GM19324 (cell line): ENCODE measurements at regions not wholly inside any gene's neighbourhood (a gene's known extent, or its start where the extent isn't known, plus 50 kb on each side); places are given as distances from the start of the nearest gene placed in this dataset.

ENCODE experiments used
- ATAC-seq: cut with Tn5 transposase; IDR thresholded peaks from one replicate; pipeline ENCODE4 v1.9.1; 2021; ENCODE audit warnings: mild to moderate bottlenecking, moderate library complexity; ENCODE audit not compliant: unreplicated experiment, low FRiP score

DNA sequence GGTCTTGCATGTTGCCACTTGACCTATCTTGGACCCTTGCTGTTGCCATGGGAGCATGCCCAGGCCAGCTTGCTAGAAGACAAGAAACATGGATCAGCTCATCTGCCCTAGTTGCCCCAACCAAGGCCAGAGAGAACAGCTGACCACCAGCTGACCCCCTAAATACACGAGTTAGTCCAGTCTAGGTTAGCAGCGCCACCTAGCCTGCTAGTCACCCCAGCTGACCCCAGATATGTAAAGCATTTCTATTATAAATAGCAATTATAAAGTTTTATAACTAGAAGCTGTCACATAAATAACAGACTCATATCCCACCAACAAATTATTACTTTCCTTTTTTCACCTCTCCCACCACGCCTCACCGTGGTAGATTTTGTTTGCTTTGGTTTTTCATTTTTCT lies 387.8 kb downstream of the RASEF start:
- ATAC-seq = no peak

DNA sequence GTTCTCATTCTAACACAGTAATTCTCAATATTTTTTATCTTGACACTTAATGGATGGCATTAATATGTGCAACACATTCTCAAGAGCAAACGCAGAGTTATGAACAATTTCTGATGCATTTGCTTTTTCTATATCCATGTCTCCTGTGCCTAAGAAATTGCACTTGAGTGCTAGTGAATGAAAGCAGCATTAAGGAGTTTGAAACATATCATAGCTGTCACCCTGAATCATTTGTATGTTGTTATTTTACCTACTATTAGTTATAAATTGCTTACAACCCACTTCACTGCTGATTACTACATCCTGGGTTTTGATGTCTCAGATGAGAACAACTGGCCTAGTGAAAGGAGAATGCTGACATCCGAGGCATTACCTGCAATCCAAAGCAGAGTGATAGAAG lies 387.3 kb downstream of the RASEF start:
- ATAC-seq = no peak

DNA sequence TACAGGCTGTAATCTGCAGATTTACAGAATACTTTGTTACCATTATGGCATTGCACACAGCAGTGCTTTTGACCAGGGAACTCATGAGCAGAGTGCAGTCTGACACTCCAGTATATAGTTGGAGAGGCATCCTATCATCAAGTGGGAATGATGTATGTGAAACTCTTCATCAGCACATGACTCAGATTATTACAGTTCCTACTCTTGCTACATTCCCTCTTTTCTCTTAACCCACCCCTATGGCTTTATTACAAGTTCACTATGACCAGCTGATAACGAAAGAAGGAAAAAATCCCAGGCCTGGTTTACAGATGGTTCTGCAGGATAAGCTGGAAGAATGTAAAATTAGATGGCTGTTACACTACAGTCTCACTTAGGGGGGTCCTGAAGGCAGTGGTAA lies 385.9 kb downstream of the RASEF start:
- no peak for ATAC-seq

DNA sequence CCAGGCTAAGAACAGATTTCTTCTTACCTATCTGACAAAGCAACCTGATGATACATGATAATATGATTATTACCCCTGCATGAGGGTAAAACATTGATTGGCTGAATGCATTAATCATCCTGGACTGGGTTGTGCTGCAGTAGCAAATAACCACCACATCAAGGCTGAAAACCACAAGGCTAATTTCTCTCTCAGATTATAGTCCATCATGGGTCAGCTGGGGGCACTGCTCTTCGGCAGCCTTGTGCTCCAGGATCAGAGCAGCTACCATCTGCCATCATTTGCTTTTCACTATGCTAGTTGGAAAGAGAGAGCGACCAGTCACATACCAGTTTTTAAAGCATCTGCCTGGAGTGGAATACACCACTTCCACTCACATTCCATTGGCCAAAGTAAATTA lies 383.5 kb downstream of the RASEF start:
- no peak for ATAC-seq

DNA sequence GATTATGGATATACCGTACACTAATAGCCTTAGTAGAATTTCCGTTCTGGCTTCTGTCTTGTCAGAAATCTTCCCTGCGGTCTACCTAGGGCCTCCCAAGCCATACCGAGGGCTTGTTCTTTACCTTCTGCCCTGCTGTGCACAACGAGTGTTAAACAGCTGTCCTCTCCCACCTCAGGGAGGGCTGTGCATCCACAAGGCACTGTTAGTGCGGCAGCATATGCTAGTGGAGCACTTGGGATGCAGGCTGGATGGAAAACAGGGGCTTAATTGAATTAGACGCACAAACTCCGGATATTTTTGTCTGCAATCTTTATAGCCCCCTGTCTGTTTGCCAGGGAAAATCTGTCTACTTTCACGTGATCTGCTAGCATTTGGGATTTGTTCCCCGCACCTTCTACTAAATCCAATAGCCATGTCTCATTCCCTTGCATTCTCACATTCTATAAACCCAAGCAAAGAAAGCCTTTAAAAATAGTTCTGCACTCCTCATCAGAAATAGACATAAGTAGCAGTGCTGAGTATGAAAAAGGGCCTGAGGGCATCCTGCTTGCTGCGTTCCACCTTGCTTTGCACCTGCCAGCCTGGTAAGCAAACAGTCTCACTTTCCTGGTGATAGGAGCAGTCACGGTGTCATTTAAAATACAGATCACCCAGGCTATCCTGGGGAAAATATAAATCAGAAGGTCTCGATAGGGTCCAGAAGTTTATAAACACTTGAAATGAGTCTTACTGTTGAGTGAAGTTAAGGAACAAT lies 382.6 kb downstream of the RASEF start:
- no peak for ATAC-seq

DNA sequence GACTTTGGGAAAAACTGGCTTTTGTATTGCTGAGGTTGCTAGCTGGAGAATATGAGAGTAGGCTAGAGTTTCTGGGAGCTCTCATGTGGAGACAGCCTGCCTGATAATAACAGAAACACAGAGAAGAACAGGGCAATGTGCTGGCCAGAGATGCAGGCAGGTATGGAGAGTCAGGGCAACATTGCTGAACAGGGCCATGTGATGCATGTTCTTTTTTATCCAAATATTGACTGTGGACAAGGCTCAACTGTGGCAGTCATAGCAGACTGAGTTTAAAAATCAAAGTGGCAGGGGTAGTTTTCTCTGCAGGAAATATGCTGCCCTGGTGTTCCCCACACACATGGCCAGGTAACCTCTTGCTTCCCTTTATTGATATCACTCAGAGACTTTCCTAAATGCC lies 381.1 kb downstream of the RASEF start:
- ATAC-seq = no peak

DNA sequence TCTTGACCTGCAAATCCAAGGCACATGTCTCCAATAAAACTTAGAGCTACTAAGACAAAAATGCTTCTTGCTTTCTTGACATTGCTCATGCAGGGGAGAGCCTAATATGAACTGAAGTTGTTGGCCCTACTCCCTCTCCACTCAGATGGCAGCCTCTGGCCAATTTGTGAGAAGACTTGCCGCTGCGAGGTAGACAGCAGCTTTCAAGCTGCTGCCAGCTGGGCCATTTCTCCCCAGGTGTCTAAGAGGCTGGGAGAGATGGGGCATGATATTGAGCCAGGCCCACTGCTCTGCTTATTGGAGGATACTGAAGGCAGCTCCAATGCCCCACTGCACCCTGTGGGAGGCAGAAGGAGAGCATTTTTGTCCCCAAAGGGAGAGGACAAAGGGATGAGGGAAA lies 380.5 kb downstream of the RASEF start:
- ATAC-seq = no peak

DNA sequence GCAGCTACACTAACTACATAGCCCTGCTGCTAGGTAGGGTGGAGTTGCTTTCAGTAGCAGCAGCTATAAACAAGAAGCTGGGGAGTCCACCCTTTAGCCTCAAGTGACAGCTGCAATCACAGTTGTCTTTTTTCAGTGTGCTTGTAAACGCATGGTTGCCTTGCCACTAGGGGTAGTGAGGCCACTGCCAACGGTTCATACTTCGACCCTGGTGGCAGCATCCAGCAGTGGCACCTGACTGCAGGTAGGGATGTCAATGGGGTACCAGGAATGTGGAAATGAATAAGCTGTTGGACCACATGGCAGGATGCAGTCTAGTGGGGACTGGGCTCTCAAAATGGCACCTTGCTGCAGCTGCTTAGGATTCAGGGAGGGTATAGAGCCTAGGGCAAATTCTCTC lies 367.2 kb downstream of the RASEF start:
- ATAC-seq = no peak

DNA sequence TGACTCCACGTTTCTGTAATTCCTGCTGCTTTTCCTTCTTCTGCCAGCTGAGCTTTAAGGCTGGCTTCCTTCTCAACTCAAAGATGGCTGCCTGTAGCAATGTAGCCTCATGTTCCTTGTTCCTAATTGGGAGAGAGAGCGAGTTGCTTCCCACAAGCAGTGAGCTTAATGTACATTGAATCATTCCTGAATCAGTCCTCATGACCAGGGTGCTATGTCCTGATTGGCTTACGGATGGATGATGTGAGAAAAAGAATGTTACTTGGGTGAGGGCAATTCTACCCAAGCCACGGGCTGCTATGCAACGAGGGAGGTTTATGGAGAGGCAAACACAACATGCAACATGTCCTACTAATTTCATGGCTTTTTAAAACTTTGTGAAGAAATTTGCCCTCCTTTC lies 356.2 kb downstream of the RASEF start:
- ATAC-seq = no peak

DNA sequence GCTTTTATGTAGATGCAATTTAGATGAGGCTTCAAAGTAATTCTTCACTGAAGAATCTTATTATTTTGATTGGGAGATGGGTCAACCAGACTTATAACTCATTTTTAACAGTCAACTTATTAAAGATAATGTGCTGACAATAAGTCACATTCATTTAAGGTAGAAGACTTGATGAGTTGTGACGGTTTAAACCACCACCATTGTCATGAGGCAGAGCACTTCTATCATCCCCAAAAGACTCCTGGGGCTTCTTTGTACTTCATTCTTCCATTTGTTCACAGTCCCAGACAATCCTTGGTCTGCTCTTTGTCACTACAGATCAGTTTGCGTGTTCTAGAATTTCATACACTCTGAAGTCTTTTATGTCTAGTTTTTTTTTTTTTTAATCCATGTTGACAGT lies 346.1 kb downstream of the RASEF start:
- ATAC-seq = no peak

DNA sequence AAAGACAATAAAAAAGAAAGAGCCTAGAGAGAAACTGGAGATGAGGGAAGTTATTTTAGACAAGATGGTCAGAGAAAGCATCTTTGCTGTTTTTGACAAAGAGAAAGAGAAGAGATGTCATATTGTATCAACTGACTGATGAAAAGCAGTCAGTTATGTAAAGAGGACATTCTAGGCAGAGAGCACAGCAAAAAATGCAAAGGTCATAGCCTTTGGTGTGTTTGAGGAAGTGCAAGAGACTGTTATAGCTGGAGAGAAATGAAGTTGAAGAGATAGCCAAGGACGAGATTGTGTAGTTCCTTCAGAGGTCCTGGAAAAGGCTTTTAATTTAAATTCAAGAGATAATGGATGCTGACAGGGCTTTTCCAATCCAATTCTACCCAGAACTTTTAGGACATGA lies 342.4 kb downstream of the RASEF start:
- no peak for ATAC-seq

DNA sequence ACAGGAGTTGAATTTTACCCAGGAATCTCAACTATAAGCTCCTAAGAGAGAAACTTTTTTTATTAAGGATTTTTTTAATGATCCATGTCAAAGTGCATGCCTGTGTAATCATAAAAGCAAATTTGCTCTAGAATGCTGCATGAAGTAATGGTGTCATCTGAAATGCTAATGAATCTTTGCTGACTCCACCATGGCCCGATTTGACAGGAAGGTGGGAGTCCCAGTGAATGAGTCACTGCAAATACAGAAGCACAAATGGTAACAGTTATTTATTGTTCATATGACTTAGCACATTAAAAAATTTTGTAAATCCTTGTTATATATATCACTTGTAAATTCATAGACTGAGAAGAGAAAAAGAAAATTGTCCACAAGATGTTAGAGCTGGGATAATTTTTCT lies 341.3 kb downstream of the RASEF start:
- ATAC-seq = no peak

DNA sequence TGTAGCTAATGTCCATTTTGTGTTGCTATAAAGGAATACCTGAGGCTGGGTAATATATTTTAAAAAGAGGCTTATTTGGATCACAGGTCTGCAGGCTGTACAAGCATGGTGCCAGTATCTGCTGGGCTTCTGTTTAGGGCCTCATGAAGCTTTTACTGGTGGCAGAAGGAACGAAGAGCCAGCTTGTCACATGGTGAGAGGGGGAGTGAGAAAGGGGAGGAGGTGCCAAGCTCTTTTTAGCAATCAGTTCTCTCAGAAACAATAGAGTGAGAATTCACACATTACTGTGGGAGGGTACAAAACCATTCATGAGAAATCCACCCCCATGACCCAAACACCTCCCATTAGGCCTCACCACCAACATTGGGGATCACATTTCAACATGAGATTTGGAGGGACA lies 340.9 kb downstream of the RASEF start:
- ATAC-seq = no peak

DNA sequence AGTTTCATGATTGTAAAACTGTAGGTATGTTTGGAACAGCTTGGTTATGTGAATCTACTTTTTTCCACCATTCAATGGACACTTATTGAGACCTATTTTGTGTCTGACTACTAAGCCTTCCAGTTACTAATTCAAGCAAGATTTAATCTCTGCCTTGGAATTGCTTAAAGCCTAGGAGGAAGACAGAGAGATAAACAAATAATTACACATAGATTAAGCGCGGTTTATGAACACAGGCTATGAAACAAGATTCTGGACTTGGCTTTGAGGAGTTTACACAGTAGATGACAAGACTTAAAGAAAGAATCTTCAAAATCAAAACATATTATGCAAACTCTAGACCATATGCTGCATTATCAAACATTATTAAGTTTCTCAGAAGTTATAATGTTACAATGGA lies 340.4 kb downstream of the RASEF start:
- no peak for ATAC-seq

DNA sequence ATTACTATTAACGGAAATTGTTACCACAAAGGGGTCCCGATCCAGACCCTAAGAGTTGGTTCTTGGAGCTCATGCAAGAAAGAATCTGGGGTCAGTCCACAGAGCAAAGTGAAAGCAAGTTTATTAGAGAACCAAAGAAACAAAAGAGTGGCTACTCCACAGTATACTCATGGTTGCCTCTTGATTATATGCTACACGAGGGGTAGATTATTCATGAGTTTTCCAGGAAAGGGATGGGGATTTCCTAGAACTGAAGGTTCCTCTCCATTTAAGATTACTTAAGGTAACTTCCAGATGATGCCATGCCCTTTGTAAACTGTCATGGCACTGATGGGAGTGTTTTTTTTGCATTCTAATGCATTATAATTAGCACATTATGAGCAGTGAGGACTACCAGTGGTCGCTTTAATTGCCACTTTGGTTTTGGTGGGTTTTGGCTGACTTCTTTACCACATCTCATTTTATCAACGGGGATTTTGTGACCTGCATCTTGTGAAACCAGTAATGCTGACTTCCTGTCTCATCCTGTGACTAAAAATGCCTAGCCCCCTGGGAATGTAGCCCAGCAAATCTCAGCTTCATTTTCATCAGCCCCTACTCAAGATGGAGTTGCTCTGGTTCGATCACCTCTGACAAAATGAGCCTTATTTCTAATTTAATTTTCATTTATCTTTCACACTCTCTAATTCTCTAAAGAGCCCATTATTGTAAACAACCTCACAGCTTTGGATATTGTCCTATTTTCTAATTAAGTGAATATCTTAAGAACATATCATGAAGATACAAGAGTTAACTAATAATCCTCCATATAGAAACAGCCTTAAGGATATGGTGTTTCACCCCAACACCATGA lies 336.3 kb downstream of the RASEF start:
- ATAC-seq = no peak

DNA sequence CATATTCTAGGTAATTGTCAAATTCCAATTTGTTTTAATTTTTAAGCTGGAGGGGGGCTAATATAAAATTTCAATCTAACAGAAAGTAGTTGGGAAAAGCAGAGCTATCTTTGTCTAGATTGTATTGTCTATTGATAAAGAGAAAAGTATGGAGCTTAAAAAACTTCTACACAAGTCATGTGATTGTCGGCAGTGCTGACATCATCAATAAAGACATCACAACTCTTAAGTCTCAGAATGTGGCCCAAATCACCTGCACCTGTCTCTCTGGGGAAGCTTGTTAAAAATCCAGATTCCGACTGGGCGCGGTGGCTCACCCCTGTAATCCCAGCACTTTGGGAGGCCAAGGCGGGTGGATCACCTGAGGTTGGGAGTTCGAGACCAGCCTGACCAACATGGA lies 333.8 kb downstream of the RASEF start:
- no peak for ATAC-seq

DNA sequence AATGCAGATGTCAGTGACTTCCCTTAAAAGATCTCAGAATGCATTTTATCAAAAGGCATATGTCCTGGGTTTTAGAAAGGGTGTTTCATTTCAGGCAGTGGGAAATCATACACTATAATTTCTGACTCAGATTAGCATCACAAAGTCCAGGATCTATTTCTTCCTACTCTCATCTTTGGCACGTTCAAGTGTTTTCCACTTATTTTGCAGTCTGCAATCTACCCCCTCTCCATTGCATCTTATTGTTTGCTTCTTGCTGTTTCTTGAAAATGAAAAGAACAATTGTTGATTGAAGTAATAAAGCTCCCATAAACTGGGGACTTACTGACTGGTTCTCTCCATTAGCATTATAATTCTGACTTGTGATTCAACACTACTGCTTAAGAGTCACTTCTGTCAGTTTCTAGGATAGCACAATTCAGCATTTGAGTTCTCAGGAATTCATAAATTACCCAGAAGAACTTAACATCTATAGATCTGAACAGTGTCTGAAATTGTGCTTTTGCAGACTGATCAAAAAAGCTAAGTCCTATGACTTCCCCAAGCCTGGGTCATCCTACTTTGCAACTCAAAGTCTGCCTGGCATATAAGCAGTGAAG lies 332.9 kb downstream of the RASEF start:
- no peak for ATAC-seq

DNA sequence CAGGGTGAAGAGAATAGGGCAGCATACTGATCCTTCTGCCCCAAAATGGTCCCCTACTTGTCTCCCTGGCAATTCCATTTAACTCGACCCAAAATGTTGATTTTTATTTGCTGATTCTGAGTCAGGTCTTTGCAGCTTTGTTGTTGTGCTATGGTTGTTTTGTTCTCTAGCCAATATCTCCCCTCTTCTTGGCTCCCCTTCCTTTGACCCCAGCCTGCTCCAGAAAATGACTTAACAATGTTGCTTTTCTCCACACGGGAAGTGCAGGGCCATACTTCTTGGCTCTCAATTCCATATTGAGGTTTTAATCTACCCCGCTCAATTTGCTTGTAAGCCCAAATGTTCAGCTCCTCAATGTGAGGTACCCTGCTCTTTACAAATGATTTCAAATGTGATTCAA lies 330.0 kb downstream of the RASEF start:
- no peak for ATAC-seq

DNA sequence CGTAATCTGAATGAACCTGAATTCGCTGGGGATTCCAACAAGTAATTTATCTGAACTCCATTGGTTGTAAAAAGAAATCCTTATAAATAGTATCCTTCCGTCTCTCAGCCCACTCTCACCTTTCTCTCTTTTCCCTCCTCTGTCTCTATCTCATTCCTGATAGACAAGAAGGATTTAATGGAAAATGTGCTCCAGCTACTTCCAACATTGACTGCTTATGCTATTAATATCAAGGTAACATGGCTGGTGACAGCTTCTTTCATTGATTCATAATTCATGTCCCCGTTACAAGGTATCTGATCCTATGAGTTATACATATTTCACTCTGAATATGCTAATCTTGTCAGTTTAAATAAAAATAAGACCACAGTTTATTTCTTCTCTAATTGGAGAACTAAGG lies 326.8 kb downstream of the RASEF start:
- ATAC-seq = no peak

DNA sequence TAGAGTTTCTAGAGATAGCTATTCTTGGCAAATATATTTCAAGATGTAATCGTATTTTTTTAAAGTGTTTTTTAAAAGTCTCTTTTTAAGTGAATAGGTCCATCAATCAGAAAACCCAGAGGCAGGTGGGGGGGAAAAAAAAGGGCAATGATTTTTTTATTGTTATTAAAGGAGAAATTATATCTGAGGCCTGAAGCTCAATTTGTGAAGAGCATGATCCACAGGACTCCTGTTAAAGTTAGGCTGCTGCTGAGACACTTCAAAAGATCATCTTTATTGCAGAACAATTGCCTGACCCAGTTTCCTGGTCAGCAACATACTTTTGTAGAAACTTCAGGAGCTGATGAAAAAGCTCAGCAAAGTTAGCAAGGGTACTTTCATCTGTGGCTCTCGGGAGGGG lies 326.2 kb downstream of the RASEF start:
- ATAC-seq = no peak

DNA sequence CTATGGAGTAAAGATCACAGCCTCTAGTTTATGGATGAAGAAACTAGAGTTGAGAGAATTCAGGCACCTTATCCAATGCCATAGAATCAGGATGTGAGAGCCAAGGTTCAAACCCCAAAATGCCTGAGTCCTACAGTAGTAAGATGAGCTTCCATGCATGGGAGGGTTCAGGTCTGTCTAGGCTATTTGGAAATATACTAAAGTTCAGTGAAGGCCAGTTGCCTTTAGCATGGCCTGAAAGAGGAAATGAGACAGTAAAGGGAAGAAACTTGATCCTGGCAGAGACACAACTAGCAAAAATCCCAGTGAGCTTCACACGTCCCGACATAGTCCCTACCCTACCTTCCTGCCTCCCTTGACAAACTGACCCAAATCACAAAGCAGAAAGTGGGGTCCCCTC lies 317.0 kb downstream of the RASEF start:
- no peak for ATAC-seq
